ENCODE measurements at regions not wholly inside any gene's neighbourhood (a gene's known extent, or its start where the extent isn't known, plus 50 kb on each side); places are given as distances from the start of the nearest gene placed in this dataset.

DNA sequence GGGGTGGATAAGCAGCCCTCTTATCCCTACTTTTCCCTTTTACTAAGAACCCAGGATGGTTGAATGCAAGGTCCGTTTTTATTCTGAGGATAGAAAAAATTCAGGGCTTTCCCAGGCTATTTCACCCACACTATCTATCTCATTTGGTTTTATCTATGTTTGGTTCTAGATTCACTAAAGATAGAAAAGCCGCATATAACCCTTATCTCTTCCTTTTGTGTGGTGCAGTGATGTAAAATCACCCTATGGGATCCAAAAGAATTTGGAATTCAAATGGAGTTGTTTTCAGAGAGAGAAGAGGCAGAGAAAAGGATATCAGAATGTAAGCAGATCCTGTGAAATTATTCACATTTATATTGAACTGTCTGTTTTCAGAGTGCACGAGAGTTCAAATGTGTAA is 236.3 kb upstream of the RFX3 start:
- Histone ChIP-seq H3K4me3 (no peak overlapping the region), H4K20me1 (ENCODE audit: control insufficient read depth, insufficient read depth) (no peaks in the 10 kb centered on the region), H3K27me3 (replicated peaks in 1 of 2; ENCODE audit: control insufficient read depth in 2 of 2, insufficient read depth in 2 of 2, low read length in 1 of 2) (no peaks in the 10 kb centered on the region; a peak in 1 of 4 replicates), H3K79me2 (ENCODE audit: control insufficient read depth, insufficient read depth, low read length) (no peaks in the 10 kb centered on the region), H3K4me2 (ENCODE audit: control insufficient read depth, insufficient read depth) (no peak overlapping the region), H3K9me3 (replicated peaks; ENCODE audit: control insufficient read depth, insufficient read depth, low read length) (no peaks in the 10 kb centered on the region), H2AFZ (ENCODE audit: control insufficient read depth, low read depth, low read length) (no peak overlapping the region), H3K27ac (ENCODE audit: control insufficient read depth, insufficient read depth) (no peak overlapping the region), H3K4me1 (ENCODE audit: control insufficient read depth, insufficient read depth, low read length) (peaks cover 4% of the 10 kb centered on the region; the same call in 1 of the 2 replicates), H3K36me3 (ENCODE audit: control insufficient read depth in 2 of 2, insufficient read depth in 2 of 2, low read length in 1 of 2) (no peaks in the 10 kb centered on the region), H3K9ac (ENCODE audit: control insufficient read depth, insufficient read depth, low read length) (no peak overlapping the region)
- ChIA-PET SMC1A (ENCODE audit: uncharacterized antibody, unreplicated experiment) (no interaction called here), CTCF (no interaction called here), RAD21 (ENCODE audit: unreplicated experiment) (no interaction called here), POLR2A (no interaction called here)
- in situ Hi-C loops (cut with MboI) (no loop called here), intact Hi-C loops (cut with micrococcal nuclease; ENCODE audit: unreplicated experiment) (no loop called here)
- ATAC-seq (no peak), FAIRE-seq (no peak), DNase-seq (ENCODE audit: low read depth, low spot score) (no peak)
- no TSS peak for BruUV-seq (replicated peaks)
- WGBS (ENCODE audit: insufficient coverage, insufficient replicate concordance, low lambda C conversion rate, missing lambda C conversion rate): 53% methylated on average over 3 of the region's 3 CpGs
- no peak for TF ChIP-seq ZSCAN29 (IDR thresholded peaks at IDR 0.05)
- TF ChIP-seq ATF7 (IDR thresholded peaks at IDR 0.05; ENCODE audit: low read depth): no peak
- TF ChIP-seq, protein P1, sequence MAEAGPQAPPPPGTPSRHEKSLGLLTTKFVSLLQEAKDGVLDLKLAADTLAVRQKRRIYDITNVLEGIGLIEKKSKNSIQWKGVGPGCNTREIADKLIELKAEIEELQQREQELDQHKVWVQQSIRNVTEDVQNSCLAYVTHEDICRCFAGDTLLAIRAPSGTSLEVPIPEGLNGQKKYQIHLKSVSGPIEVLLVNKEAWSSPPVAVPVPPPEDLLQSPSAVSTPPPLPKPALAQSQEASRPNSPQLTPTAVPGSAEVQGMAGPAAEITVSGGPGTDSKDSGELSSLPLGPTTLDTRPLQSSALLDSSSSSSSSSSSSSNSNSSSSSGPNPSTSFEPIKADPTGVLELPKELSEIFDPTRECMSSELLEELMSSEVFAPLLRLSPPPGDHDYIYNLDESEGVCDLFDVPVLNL (IDR thresholded peaks at IDR 0.05; ENCODE audit: low read depth, low read length): no peak
- no peak for TF ChIP-seq TCF7 (IDR thresholded peaks at IDR 0.05; ENCODE audit: borderline replicate concordance)
- TF ChIP-seq, protein P2, sequence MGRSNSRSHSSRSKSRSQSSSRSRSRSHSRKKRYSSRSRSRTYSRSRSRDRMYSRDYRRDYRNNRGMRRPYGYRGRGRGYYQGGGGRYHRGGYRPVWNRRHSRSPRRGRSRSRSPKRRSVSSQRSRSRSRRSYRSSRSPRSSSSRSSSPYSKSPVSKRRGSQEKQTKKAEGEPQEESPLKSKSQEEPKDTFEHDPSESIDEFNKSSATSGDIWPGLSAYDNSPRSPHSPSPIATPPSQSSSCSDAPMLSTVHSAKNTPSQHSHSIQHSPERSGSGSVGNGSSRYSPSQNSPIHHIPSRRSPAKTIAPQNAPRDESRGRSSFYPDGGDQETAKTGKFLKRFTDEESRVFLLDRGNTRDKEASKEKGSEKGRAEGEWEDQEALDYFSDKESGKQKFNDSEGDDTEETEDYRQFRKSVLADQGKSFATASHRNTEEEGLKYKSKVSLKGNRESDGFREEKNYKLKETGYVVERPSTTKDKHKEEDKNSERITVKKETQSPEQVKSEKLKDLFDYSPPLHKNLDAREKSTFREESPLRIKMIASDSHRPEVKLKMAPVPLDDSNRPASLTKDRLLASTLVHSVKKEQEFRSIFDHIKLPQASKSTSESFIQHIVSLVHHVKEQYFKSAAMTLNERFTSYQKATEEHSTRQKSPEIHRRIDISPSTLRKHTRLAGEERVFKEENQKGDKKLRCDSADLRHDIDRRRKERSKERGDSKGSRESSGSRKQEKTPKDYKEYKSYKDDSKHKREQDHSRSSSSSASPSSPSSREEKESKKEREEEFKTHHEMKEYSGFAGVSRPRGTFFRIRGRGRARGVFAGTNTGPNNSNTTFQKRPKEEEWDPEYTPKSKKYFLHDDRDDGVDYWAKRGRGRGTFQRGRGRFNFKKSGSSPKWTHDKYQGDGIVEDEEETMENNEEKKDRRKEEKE (IDR thresholded peaks at IDR 0.05): no peak
- no peak for TF ChIP-seq SMAD1 (IDR thresholded peaks at IDR 0.05; ENCODE audit: low read depth, partially characterized antibody)
